HFFc6 (cell line): ENCODE measurements at regions not wholly inside any gene's neighbourhood (a gene's known extent, or its start where the extent isn't known, plus 50 kb on each side); places are given as distances from the start of the nearest gene placed in this dataset.

Experiments
- DNase-seq: peaks from one replicate; pipeline ENCODE4 v3.0.0-alpha.2; 2018
- H3K27ac Mint-ChIP-seq: 2 replicates; pipeline ENCODE4 v1.8.0; 2020; ENCODE audit warnings: mild to moderate bottlenecking, mixed read lengths
- H3K27me3 Mint-ChIP-seq: 2 replicates; pipeline ENCODE4 v1.8.0; 2021; ENCODE audit warnings: mild to moderate bottlenecking, moderate library complexity, mixed read lengths; ENCODE audit not compliant: insufficient read depth
- H3K36me3 Mint-ChIP-seq: 2 replicates; pipeline ENCODE4 v1.8.0; 2021; ENCODE audit warnings: low read depth, mixed read lengths
- H3K4me1 Mint-ChIP-seq: 2 replicates; pipeline ENCODE4 v1.8.0; 2020; ENCODE audit warnings: low read depth, mixed read lengths
- H3K4me3 Mint-ChIP-seq: 2 replicates; pipeline ENCODE4 v1.8.0; 2020; ENCODE audit warnings: mild to moderate bottlenecking, moderate library complexity, mixed read lengths
- H3K9me3 Mint-ChIP-seq: 2 replicates; pipeline ENCODE4 v1.8.0; 2020; ENCODE audit warnings: mild to moderate bottlenecking, mixed read lengths
- TF ChIP-seq, protein P1 (sequence below): fragments of 200-600 bp; sonication (generic); IDR thresholded peaks from 2 replicates; pipeline ENCODE4 v1.5.0; 2021; ENCODE audit warnings: antibody characterized with exemption, mild to moderate bottlenecking

DNA sequence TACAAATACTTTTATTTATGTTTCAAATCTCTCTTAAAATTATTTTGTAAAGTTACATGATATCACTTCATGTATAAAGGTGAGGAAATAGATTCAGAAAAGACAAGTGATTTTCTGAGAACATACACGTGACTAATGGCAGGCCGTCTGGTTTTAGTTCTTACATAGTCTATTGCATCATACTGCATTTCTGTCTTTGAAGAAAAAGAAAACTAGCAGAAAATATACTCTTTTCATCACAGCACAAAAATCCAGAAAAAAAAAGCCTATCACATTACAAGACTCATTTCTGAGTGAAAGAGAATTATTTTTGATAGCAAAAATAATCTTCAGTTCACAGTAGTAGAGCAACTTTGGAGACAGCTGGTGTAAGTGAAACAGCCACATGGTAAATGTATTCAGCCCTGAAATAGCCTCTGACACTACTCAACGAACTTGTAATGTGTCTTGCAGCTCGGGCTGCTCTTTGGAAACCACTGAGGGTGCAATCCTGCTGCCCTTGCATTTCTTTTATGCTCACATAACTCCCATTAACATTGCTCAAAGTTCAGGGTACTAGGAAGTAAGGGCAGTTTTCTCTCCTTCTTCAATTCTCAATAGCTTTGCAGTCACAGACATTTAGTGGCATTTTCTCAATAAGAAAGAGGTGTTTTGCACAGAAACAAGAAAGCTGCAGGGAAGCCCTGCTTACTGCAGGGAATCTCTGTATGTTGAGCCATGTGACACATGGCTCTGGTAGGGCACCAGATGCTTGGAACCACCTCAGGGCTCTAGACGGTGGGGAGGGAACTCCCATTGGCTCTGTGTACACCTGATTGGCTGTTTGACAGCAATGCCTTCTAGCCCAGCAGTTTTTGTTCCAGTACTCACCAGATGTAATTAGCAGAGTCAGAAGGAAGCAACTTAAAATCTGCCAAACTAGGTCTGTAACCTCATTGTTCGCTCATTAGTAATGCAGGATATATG is 845.3 kb upstream of the PTPRD start:
- no peak for DNase-seq
- no peaks in the 10 kb centered on the region for H3K4me1 Mint-ChIP-seq
- no peak overlapping the region for H3K27ac Mint-ChIP-seq
- TF ChIP-seq, protein P1, sequence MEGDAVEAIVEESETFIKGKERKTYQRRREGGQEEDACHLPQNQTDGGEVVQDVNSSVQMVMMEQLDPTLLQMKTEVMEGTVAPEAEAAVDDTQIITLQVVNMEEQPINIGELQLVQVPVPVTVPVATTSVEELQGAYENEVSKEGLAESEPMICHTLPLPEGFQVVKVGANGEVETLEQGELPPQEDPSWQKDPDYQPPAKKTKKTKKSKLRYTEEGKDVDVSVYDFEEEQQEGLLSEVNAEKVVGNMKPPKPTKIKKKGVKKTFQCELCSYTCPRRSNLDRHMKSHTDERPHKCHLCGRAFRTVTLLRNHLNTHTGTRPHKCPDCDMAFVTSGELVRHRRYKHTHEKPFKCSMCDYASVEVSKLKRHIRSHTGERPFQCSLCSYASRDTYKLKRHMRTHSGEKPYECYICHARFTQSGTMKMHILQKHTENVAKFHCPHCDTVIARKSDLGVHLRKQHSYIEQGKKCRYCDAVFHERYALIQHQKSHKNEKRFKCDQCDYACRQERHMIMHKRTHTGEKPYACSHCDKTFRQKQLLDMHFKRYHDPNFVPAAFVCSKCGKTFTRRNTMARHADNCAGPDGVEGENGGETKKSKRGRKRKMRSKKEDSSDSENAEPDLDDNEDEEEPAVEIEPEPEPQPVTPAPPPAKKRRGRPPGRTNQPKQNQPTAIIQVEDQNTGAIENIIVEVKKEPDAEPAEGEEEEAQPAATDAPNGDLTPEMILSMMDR, result no peak
- no peaks in the 10 kb centered on the region; the same call in 1 of the 2 replicates for H3K36me3 Mint-ChIP-seq
- H3K9me3 Mint-ChIP-seq, result peaks cover 30% of the 10 kb centered on the region
- H3K4me3 Mint-ChIP-seq, result no peak overlapping the region
- H3K27me3 Mint-ChIP-seq, result no peaks in the 10 kb centered on the region

DNA sequence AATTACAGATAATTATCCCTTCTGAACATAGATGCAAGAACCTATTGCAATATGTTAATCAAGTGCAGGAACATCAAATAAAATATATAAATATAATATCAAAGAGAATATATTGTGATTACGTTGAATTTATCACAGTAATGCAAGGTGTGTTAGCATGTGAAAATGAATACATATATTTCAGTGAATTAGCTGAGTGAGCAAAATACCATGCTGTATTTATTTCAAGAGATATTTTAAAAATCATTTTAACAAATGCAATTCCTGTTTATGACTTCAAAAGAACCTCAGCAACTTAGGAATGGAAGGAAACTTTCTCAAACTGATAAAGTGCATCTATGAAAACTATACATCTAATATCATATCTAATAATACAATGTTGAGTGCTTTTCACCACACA is 856.9 kb upstream of the PTPRD start:
- TF ChIP-seq, protein P1, result no peak

GRCh38 chr9:11471321-11471720 is 858.5 kb upstream of the PTPRD start:
- Mint-ChIP-seq H3K36me3 (no peaks in the 10 kb centered on the region), H3K27ac (no peak overlapping the region), H3K27me3 (no peaks in the 10 kb centered on the region), H3K4me1 (no peaks in the 10 kb centered on the region), H3K4me3 (no peak overlapping the region), H3K9me3 (peaks cover 29% of the 10 kb centered on the region)
- DNase-seq, result no peak
- TF ChIP-seq, protein P1, result no peak

More for the DNA sequence above, 856.9 kb upstream of the PTPRD start:
- no peaks in the 10 kb centered on the region for H3K36me3 Mint-ChIP-seq
- no peaks in the 10 kb centered on the region for H3K4me1 Mint-ChIP-seq
- no peak overlapping the region for H3K4me3 Mint-ChIP-seq
- no peaks in the 10 kb centered on the region for H3K27me3 Mint-ChIP-seq
- no peak overlapping the region for H3K27ac Mint-ChIP-seq
- peaks cover 30% of the 10 kb centered on the region for H3K9me3 Mint-ChIP-seq
- no peak for DNase-seq

GRCh38 chr9:11500780-11501179 is 888.0 kb upstream of the PTPRD start:
- no peaks in the 10 kb centered on the region; the same call in 1 of the 2 replicates for H3K27me3 Mint-ChIP-seq
- H3K27ac Mint-ChIP-seq, result no peak overlapping the region
- TF ChIP-seq, protein P1, result no peak
- no peaks in the 10 kb centered on the region for H3K4me1 Mint-ChIP-seq
- DNase-seq, result no peak
- no peaks in the 10 kb centered on the region for H3K36me3 Mint-ChIP-seq
- H3K4me3 Mint-ChIP-seq, result no peak overlapping the region
- peaks cover 35% of the 10 kb centered on the region for H3K9me3 Mint-ChIP-seq

DNA sequence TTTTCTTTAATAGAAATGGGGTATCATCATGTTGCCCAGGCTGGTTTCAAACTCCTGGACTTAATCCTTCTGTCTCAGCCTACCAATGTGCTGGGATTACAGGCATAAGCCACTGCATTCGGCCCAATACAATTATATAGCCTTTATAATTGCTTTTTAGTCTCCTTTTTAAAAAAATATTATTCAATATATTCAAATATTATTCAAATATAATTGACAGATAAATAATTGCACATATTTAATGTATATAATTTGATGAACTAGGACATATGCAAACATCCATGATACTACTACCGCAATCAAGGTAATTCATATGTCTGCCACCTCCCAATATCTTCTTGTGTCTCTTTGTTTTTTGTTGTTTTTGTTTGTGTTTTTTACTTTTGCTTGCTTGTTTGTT is 894.2 kb upstream of the PTPRD start:
- TF ChIP-seq, protein P1, result no peak
- Mint-ChIP-seq H3K4me1 (no peaks in the 10 kb centered on the region), H3K9me3 (peaks cover 39% of the 10 kb centered on the region), H3K36me3 (no peaks in the 10 kb centered on the region; the same call in 1 of the 2 replicates), H3K27ac (no peak overlapping the region), H3K4me3 (no peak overlapping the region), H3K27me3 (no peaks in the 10 kb centered on the region; the same call in 1 of the 2 replicates)
- no peak for DNase-seq
